Anterior cingulate cortex (tissue), 58 donors: ENCODE measurements at regions not wholly inside any gene's neighbourhood (a gene's known extent, or its start where the extent isn't known, plus 50 kb on each side); places are given as distances from the start of the nearest gene placed in this dataset.

Experiments
- DNase-seq, 58 donors: peaks; one replicate each; lab custom pipeline; 2025; lab: John Stamatoyannopoulos, UW

- DNase-seq, result no peak
Measured at GRCh38 chr22:48679656-48680555, 1147.8 kb downstream of the BRD1 start.

- no peak for DNase-seq
Measured at GRCh38 chr22:48678171-48679135, 1149.2 kb downstream of the BRD1 start.

GRCh38 chr22:48677621-48678020, 1150.1 kb downstream of the BRD1 start:
- no peak for DNase-seq

- no peak for DNase-seq
Measured at GRCh38 chr22:48677168-48677520, 1150.5 kb downstream of the BRD1 start.

- DNase-seq, result no peak
Measured at GRCh38 chr22:48676266-48677167, 1151.2 kb downstream of the BRD1 start.

- no peak for DNase-seq
Measured at GRCh38 chr22:48675830-48676145, 1151.9 kb downstream of the BRD1 start.

GRCh38 chr22:48675141-48675829, 1152.4 kb downstream of the BRD1 start:
- DNase-seq, result no peak

GRCh38 chr22:48673806-48674500, 1153.7 kb downstream of the BRD1 start:
- DNase-seq, result no peak

- DNase-seq, result no peak
Measured at GRCh38 chr22:48672387-48672786, 1155.3 kb downstream of the BRD1 start.

GRCh38 chr22:48670731-48671130, 1156.9 kb downstream of the BRD1 start:
- DNase-seq, result no peak

- no peak for DNase-seq
Measured at GRCh38 chr22:48669986-48670716, 1157.5 kb downstream of the BRD1 start.

- DNase-seq, result no peak
Measured at GRCh38 chr22:48669226-48669625, 1158.4 kb downstream of the BRD1 start.

- no peak for DNase-seq
Measured at GRCh38 chr22:48667289-48667688, 1160.4 kb downstream of the BRD1 start.

GRCh38 chr22:48666620-48667019, 1161.1 kb downstream of the BRD1 start:
- DNase-seq, result no peak

- DNase-seq, result no peak
Measured at GRCh38 chr22:48665311-48665995, 1162.2 kb downstream of the BRD1 start.

GRCh38 chr22:48664586-48664985, 1163.1 kb downstream of the BRD1 start:
- DNase-seq, result peak in 8 of 58 donors; percentile 9 to 26 (median 12)

- no peak for DNase-seq
Measured at GRCh38 chr22:48663297-48663696, 1164.4 kb downstream of the BRD1 start.
